Transverse colon (tissue), 4 donors: ENCODE measurements at regions not wholly inside any gene's neighbourhood (a gene's known extent, or its start where the extent isn't known, plus 50 kb on each side); places are given as distances from the start of the nearest gene placed in this dataset.

Experiments used
- EP300 ChIP-seq: sonication (generic); formaldehyde crosslinking; IDR thresholded peaks from one replicate; pipeline ENCODE4 v1.6.1; 2017; ENCODE audit warnings: antibody characterized with exemption, low read depth
- POLR2A ChIP-seq: fragments of 450-650 bp; IDR thresholded peaks from one replicate; pipeline ENCODE4 v1.6.1; 2016; ENCODE audit warnings: antibody characterized with exemption, mild to moderate bottlenecking, moderate library complexity
- POLR2AphosphoS5 ChIP-seq, 3 donors: sonication (generic); formaldehyde crosslinking; IDR thresholded peaks; one replicate each; pipeline ENCODE4 v1.6.1; 2016; ENCODE audit warnings: antibody characterized with exemption in 3 of 3
- TF ChIP-seq, protein P1 (sequence below), 5 experiments: fragments of 200-600 bp in 3 of 5; fragments of 450-650 bp in 2 of 5; sonication (generic) in 3 of 5; IDR thresholded peaks; 1 replicate in 2 of 5; 2 replicates in 3 of 5; pipeline ENCODE4 v1.5.1; 2016 to 2017; ENCODE audit warnings: antibody characterized with exemption in 5 of 5, inconsistent platforms in 3 of 5, mild to moderate bottlenecking in 2 of 5, moderate library complexity in 1 of 5

DNA sequence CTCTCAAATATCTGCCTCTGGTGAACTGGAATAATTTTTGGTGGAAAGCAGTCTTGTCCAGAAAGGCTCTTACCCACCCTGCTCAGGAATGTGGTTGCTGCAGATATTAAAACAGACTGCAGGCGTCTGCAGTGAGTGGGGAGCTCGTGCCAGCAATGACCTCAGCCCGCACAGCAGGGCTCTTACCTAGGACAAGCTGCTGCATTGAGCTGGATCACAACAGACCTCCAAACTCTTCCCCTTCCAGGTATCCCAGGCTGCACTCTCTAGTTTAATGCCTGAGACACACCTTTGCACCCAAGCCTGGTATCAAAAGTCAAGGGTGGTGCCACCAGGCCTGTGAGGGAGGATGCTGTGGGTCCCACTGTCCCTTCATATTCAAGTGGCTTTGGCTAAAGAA lies 69.7 kb upstream of the CDON start:
- no peak for TF ChIP-seq EP300
- TF ChIP-seq, protein P1, sequence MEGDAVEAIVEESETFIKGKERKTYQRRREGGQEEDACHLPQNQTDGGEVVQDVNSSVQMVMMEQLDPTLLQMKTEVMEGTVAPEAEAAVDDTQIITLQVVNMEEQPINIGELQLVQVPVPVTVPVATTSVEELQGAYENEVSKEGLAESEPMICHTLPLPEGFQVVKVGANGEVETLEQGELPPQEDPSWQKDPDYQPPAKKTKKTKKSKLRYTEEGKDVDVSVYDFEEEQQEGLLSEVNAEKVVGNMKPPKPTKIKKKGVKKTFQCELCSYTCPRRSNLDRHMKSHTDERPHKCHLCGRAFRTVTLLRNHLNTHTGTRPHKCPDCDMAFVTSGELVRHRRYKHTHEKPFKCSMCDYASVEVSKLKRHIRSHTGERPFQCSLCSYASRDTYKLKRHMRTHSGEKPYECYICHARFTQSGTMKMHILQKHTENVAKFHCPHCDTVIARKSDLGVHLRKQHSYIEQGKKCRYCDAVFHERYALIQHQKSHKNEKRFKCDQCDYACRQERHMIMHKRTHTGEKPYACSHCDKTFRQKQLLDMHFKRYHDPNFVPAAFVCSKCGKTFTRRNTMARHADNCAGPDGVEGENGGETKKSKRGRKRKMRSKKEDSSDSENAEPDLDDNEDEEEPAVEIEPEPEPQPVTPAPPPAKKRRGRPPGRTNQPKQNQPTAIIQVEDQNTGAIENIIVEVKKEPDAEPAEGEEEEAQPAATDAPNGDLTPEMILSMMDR (IDR thresholded peaks at IDR 0.05) = no peak
- TF ChIP-seq POLR2AphosphoS5 (IDR thresholded peaks at IDR 0.05) = no peak
- no peak for TF ChIP-seq POLR2A
